Middle frontal gyrus (tissue), 1 donor: ENCODE measurements at regions not wholly inside any gene's neighbourhood (a gene's known extent, or its start where the extent isn't known, plus 50 kb on each side); places are given as distances from the start of the nearest gene placed in this dataset.
A peak's percentile ranks its signal among the peaks of the same experiment; 100 is the strongest.

Experiments
- DNase-seq: peaks from one replicate; pipeline ENCODE4 v3.0.0-alpha.2; 2015; ENCODE audit warnings: low spot score; ENCODE audit errors: extremely low spot score

DNA sequence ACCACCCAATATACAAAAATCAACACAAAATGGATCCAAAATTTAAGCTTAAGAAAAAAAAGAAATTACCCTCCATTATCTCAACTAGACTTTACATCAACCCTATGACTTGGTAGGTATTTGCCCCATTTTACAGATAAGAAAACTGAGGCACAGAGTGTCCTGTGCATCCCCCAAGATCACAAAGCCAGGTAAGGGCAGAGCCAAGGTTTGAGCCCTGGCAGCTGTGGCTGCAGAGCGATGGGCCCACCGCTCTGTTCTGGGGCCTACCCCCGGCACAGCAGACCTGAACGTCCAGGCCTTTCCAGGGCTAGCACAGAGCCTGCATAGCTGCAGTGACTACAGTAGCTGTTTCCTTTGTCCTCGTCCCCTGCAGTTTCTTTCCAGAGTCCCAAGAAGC lies 417.6 kb downstream of the SOX9 start:
- DNase-seq = no peak

DNA sequence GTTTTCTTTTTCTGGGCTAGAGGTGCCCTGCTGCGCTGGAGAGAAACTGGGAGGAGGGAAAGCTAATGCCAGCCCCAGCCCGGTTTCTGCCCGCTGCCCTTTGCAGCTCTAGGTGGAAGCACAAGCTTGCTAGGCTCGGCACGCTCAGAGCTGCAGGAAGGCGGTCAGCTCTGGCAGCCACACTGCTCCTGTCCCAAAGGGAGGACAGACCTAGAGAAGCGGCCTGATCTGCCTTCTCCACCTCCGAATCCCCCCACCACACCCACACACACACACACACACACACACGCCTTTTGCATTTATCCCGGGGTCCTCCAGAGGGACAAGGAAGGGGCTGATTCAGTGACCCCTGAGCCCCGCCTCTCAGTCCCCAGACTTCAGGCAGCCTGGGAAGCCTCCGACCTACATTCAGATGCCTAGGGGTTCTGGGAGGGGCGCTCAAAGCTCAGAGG lies 418.1 kb downstream of the SOX9 start:
- no peak for DNase-seq

DNA sequence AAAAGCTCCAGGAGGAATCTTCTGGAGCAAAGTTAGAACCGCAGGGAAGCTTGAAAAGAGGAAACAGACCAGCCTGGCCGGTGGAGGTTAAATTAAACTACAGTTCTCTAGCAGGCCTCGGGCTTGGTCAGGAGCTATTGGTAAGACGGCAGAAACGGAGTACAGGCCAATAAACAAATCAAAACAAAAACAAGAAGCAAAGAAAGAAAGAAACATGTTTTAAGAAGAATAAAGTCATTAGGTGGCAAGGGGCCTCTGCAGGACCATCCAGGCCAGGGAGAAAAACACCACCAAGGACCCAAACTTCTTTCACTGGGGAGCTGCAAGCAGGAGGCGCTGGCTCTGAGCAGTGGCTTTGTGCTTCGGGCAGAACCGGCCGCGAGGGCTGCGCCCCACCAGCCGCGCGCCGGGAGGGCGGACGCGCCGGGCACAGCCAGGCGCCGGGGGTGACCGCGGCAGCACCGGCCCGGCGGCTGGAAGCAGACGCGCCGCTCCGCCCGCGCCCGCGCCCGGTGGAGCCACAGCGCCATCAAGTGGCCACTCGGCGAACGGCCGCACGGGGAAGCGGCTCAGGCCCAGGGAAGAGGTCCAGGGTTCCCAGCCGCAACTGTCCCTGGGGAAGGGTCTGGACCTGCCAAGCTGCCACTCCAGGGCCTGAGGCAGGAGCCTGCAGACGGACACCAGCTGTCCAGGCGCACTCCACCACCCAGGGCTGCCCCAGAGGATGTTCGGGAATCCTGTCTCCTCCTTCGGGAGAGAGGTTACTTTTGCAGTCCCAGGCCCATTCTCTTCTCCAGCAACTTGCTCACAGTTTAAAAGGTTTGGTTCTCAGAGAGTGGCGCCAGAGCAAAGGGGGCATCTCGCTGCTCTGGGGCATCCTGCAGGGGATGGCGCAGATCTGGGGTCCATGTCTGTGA lies 419.4 kb downstream of the SOX9 start:
- DNase-seq = peak; percentile 63

DNA sequence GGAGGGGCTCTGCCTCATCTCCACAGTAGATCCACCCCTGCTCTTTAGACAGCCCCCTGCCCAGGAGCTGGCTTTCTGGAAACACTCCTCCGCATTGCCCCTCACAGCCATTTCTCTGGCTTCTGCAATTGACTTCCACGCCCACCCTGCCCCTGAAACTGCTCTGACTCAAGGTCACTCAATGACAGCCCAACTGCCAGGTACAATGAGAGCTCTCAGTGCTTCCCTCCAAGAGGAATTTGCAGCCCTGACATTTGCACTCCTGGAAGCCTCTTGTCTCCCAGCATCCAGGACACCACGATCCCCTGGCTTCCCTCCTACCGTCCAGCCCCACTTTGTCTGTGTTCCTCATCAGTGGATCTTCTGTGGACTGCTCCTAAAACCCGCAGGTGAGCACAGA lies 421.5 kb downstream of the SOX9 start:
- no peak for DNase-seq

DNA sequence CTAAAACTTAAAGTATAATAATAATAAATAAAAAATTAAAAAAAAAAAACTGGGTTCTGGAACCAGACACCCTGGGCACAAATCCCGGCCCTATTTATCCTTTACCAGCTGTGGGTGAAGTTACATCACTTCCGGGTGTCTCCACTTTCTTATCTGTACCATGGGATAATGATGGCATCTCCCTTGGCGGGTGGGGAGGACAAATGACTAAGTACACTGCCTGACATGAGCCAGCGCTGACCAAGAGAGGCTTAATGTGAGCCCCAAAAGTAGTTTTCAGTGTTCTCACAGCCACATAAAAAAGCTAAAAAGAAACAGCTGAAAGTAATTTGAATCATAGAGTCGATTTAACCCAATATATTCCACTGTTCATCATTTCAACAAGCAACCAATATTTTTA lies 424.9 kb downstream of the SOX9 start:
- DNase-seq = no peak

DNA sequence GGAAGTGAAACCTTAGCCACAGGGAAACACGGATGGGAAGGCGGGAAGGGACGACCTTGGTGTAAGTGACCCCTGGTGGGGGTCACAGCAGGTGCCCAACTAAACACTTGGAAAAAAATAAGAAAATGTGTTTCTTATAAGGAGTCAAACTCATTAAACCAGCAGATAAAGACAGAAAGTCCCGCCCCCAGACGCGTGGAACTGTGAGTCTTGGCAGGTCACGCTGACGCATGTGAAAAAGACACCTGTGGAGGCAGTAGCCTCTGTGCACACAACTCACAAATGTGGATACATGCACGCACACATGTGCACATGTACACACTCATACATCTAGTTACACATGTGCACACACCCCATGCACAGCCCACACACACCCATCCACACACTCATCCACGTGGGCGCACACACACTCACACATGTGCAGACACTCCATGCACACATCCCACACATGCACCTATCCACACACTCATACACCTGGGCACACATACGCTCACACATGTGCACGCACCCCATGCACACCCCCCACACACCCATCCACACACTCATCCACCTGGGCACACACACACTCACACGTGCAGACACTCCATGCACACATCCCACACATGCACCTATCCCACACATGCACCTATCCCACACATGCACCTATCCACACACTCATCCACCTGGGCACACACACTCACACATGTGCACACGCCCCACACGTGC lies 432.4 kb downstream of the SOX9 start:
- no peak for DNase-seq

DNA sequence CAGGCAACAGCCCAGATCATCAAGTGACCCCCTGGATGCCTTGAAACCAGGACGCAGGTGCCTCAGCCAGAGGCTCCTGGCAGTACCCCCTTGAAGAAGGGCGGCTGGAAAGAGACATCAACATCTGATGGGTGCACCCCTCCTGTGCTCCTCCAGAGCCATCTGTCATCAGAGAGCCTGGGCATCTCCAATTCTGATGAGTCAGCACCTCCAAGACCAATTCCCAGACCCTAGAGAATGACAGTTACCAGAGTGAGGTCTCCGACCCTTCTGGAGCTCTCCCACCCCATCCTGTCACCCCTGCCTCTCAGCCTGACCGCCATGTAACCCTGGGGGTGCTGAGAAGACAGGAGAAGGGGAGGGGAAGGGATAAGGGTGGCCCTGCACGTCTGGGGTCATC lies 433.7 kb downstream of the SOX9 start:
- no peak for DNase-seq

DNA sequence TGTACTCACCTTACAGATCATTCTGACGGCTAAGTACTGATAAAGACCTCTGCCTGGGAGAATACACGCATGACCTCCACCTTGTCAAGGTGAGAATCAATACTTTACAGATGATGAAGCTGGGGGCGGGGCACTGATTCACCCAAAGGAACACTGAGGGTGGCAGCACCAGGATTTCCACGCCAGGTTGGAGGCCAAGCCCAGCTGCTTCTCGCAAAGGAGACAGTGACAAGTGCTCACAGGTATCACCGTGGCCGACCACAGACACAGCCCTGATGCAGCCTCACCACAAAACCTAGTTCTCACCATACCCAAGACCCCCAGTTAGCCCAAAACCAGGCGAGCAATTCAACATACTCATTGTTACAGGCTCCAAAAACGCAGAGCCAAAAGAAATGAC lies 434.2 kb downstream of the SOX9 start:
- no peak for DNase-seq

DNA sequence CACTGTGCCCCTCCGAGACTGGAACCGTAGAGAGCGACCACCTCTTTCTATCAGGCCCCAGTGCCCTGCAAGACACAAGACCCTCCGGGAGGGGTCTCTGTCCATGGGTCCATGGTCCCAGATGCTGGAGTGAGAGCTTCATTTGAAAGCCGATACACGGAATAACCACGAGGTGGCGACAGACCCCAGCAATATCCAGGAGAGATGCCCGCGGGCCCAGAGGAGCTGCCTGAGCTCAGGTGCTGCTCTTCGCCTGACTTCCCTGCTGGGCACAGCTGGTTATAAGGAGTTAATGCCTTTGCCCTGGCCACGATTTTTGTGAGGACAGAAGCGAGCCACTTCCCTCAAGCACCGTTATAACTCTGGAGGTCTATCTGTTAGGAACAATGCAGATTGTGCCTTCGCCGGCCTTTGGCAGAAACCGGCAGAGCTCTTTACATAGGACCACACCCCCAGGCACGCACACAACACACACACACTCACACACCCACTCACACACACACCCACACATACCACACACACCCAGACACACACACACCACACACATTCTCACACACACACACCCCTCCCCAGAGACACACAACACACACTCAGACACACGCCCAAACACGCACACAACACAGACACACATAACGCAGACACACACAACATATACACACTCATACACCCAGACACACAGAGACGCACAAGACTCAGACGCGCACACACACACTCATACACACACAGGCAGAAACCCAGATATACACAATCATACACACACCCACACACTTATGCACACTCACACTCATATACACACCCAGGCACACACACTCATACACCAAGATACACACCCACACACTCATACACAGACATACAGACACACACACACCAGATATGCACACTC lies 436.4 kb downstream of the SOX9 start:
- DNase-seq = peak; percentile 58

DNA sequence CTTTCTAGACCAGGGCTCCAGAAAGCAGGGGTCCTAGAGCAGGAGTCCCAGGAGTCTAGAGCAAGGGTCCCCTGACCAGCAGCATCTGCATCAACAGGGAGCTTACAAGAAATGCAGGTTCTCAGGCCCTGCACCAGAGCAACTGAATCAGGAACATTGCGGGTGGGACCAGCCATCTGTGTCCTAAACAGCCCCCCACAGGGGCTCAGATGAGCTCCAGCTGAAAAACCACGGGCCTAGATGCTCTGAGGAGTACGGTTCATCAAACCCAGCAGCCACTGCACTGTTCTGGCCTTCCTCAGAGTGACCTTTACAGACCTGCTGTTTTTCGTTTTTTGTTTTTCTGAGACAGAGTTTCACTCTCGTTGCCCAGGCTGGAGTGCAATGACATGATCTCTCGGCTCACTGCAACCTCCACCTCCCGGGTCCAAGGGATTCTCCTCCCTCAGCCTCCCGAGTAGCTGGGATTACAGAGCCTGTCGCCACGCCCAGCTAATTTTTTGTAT lies 438.2 kb downstream of the SOX9 start:
- DNase-seq = no peak

DNA sequence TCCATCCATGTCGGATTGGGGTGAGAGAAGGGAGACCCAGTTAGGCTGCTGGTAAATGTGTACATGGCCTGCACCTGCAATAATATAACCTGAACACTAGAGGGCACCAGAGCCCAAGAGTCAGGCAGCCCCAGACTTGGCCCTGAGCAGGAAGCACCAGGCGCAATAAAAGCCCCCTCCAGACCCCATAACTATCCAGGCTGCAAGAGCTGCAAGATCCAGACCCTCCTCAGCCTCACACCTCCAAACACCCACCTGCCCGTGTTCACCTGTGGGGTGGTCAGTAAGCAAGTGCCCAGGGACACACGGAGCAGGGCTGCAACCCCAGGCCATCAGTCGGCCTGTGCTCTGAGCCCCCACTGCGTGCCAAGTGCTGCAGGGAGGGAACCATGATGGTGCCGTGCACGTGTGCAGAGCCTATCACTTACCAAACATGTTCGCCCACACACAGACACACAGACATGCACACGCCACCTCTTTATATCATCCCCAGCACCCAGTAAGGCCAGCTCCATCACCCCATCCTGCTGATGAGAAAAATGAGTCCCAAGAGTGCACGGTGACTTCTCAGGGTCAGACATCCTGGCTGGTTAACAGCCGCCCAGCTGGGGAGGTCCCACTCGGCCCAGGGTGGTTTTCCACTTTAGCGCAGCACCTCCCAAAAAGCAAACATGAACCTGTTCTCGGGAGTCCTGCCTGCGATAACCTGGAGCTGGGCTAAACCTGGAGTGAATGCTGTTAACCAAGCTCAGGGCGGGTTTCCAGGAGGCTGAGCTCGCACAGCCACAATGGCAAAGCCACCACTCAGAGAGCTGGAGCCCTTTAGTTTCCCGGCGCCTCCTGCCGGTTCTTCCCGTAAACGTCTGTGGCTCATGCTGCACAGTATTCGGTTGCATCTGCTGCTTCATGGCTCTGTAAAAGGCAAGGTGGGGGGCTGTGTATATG lies 439.8 kb downstream of the SOX9 start:
- no peak for DNase-seq

DNA sequence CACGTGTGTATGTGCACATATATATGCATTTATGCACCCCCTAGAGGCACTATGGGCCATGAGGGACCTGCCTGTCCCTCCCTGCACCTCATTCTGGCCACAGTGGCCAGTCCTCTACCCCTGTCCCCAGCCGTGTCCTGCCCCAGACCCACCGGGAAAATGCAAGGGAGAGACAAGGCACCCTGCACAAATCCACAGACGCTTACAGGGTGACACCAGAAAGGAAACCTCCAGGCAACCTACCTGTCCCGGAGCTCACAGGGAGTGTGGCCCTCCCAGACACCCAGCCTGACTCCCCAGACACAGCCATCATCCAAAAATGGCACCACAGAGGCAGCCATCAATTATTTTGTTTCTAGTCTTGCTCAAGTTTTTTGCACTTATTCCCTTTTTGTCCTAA lies 440.4 kb downstream of the SOX9 start:
- DNase-seq = no peak

DNA sequence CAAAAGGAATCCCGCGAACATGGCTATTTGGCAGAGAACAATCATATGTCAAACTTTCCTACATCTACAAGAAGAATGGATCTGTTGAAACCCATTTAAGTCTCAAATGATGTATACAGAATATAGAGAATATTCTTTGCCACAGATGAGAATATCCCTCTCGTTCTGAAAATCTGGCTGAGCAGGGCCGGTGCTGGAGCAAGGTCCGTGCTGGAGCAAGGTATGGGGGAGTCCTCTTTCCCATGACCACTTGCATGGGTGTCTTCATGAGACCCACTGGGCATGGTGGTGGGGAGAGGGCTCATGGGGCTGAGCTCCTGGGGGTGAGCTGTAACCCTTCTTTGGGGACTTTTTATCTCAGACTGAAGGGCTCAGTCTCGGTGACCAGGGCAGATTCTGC lies 440.9 kb downstream of the SOX9 start:
- DNase-seq = no peak

DNA sequence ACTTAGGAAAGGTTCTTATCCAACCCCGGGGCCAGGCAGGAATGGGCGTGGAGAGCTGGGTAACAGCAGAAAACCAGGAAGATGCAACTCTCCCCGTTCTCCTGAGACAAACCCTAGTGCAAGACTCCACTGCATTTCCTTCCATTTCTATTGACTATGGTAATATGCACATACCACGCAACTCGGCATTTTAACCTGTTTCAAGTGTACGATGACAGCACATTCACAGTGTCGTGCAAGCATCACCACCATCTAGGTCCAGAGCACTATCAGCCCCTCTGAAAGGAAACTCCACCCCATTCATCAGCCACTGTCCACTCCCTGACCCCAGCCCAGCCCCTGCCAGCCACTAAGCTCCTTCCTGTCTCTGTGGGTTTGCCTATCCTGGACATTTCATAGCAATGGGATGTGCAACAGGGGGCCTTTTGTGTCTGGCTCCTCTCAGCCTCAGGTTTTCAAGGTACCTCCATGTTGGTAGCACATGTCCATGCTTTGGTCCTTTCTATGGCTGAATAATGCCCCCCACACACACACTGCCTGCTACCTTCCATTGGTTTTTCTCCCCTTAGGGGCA lies 441.9 kb downstream of the SOX9 start:
- DNase-seq = no peak

DNA sequence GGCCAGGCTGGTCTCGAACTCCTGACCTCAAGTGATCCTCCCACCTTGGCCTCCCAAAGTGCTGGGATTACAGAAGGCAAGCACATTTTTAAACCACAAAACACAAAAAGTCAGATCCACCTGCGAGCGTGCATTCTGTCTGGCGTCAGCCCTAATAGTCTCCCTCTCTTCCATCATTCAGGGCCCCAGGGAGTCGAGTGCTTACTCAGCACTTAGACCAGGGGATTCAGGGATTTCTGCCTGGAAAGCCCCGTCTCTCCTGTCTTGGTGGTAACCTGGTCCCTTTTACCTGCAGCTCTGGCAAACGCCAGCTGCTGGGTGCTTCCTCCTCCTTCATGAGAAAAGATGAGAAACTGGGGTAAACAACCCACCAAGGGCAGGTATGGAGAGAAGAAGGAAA lies 443.1 kb downstream of the SOX9 start:
- DNase-seq = no peak

DNA sequence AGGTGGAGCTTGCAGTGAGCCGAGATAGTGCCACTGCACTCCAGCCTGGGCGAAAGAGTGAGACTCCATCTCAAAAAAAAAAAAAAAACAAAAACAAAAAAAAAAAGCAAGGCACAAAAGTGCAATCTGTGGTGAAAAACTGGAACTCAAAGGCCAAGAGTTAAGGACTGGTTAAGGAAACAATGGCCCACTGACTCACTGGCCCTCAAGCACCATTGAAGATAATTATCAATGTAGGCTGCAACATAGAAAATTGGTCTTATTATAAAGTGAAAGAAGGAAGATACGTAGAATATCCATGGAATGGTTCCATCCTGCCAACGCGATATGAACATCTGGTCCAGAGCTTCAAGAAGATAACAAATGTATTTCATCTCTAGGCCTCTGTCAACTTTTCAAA lies 444.2 kb downstream of the SOX9 start:
- no peak for DNase-seq

DNA sequence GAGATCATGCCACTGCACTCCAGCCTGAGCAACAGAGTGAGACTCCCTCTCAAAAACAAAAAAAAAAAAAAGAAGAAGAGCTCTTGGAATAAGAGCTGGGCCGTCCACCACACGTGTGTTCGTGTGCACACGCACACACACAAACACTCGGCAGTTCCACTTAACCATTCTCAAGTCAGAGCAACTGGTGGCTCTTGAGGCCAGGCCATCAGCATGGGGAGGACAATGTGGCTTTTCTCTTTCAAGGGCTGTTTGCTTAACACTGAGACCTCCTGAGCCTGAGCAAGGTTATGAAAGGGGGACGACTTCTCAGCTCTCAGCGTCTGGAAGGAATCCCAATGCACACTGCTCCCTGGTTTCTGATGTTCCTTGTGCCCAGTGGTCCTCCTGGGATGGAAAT lies 444.9 kb downstream of the SOX9 start:
- no peak for DNase-seq

DNA sequence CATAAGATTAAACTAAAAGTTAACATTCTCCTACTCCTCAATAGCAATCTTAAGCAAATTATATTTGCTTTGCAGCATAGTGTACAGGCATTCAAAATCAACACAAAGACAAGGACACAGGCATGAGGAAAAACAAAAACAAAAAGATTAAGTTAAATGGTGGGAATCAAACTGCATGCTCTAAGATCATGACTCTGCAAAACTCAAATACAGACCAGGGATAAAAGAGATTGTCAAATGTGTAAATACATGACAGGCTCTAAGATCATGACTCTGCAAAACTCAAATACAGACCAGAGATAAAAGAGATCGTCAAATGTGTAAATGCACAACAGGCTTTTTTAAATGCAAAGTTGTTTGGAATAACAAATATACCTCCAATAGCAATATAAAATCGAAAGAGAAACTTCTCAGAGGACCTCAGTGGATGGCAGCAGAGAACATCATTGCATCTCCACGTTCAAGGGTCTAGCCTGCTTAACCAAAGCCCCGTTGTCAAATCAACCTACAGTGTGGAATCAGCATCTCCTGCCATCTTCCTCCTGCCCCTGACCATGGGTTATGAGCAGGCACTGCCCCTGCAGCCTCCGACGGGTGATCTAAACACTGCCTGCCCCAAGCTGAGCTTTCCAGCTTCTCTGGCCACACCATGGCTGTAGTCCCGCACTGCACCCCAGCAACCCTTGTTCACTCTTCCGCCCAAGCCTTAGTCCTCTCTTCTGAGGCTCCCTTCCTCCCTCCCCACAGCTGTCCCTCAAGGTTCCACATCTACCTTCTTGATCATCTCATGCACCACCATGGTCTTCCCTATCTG lies 446.1 kb downstream of the SOX9 start:
- no peak for DNase-seq

DNA sequence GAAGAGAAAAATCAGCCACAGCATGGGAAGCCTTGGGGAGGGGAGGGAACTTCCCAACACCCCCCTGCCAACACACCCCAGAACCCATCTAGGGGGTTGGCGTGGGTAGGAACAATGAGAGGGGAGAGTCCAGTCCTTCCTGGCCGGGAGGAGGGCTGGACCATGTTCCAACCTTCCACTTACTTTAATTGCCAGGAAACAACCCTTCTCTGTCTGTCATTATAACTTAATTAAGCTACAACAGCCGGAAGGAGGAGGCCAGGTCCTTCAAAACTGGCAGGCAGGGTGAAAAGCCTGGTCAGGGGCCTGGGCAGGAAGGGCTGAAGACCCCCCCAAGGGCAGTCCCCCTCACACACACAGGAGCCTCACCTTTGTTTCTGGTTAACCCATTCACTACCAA lies 447.0 kb downstream of the SOX9 start:
- no peak for DNase-seq
